CD4-positive, alpha-beta T cell (primary cell): ENCODE measurements at regions not wholly inside any gene's neighbourhood (a gene's known extent, or its start where the extent isn't known, plus 50 kb on each side); places are given as distances from the start of the nearest gene placed in this dataset.

Experiments
- ATAC-seq: fragments of 200-7000 bp; cut with Tn5 transposase; one replicate; pipeline ENCODE4 v1.10.0; 2022; ENCODE audit warnings: mild to moderate bottlenecking; ENCODE audit not compliant: poor library complexity
- CTCF ChIA-PET: fragments of 350-600 bp; sonication (Branson Sonifier 250); formaldehyde crosslinking; loops from one replicate; lab custom pipeline; 2021; ENCODE audit warnings: antibody characterized with exemption, inconsistent platforms; lab: Charles Lee
- POLR2A ChIA-PET: fragments of 350-600 bp; sonication (Branson Sonifier 250); formaldehyde crosslinking; loops from one replicate; lab custom pipeline; 2021; ENCODE audit warnings: antibody characterized with exemption, inconsistent platforms; lab: Charles Lee
- DNase-seq, 14 experiments: peaks; one replicate each; pipeline ENCODE4 v3.0.0-alpha.2; 2013 to 2020; ENCODE audit warnings: mixed read lengths in 2 of 14
- H3K27ac ChIP-seq, 2 donors: one replicate each; pipeline versions ENCODE4 v1.5.1 to v1.7.0; 2013; ENCODE audit warnings: low read length in 2 of 2, low read depth in 1 of 2, mild to moderate bottlenecking in 1 of 2
- H3K27me3 ChIP-seq, 2 experiments: 1 replicate in 1 of 2; 2 replicates in 1 of 2; pipeline versions ENCODE4 v1.6.1 to v1.7.0; 2013; ENCODE audit warnings: low read length in 2 of 2, control low read depth in 1 of 2, mild to moderate bottlenecking in 1 of 2, moderate library complexity in 1 of 2; ENCODE audit not compliant: insufficient read depth in 2 of 2, control insufficient read depth in 1 of 2
- H3K36me3 ChIP-seq: one replicate; pipeline ENCODE4 v1.6.1; 2013; ENCODE audit warnings: low read length, control low read depth; ENCODE audit not compliant: insufficient read depth
- H3K4me1 ChIP-seq: one replicate; pipeline ENCODE4 v1.6.1; 2013; ENCODE audit warnings: low read length, control low read depth; ENCODE audit not compliant: insufficient read depth
- H3K4me3 ChIP-seq: one replicate; pipeline ENCODE4 v1.5.1; 2013; ENCODE audit warnings: mild to moderate bottlenecking, low read length, moderate library complexity
- H3K9me3 ChIP-seq, 2 experiments: 1 replicate in 1 of 2; 2 replicates in 1 of 2; pipeline versions ENCODE4 v1.6.1 to v1.7.0; 2013; ENCODE audit warnings: low read length in 2 of 2, mild to moderate bottlenecking in 2 of 2, control low read depth in 1 of 2, moderate library complexity in 1 of 2; ENCODE audit not compliant: control insufficient read depth in 1 of 2, insufficient read depth in 1 of 2
- H3K27ac Mint-ChIP-seq: one replicate; pipeline ENCODE4 v1.8.0; 2020; ENCODE audit warnings: mixed read lengths
- H3K27me3 Mint-ChIP-seq: one replicate; pipeline ENCODE4 v1.8.0; 2021; ENCODE audit warnings: mixed read lengths
- H3K36me3 Mint-ChIP-seq: one replicate; pipeline ENCODE4 v1.8.0; 2021; ENCODE audit warnings: low read depth, mixed read lengths
- H3K4me1 Mint-ChIP-seq: one replicate; pipeline ENCODE4 v1.8.0; 2021; ENCODE audit warnings: low read depth, mixed read lengths
- H3K4me3 Mint-ChIP-seq: one replicate; pipeline ENCODE4 v1.8.0; 2020; ENCODE audit warnings: mild to moderate bottlenecking, mixed read lengths
- H3K9me3 Mint-ChIP-seq: one replicate; pipeline ENCODE4 v1.8.0; 2020; ENCODE audit warnings: mixed read lengths
- intact Hi-C, 2 experiments: fragments of 100-400 bp; cut with DNase I in 1 of 2; cut with micrococcal nuclease in 1 of 2; formaldehyde crosslinking; loops; one replicate each; pipeline versions ENCODE4 v1.15.1 to v1.9.0; 2023 to 2025; cut with DNase I, micrococcal nuclease
- TF ChIP-seq, protein P1 (sequence below): fragments of 200-600 bp; IDR thresholded peaks from one replicate; pipeline ENCODE4 v1.8.0; 2022; ENCODE audit warnings: antibody characterized with exemption, mild to moderate bottlenecking

GRCh38 chr3:110956081-110956480, 115.5 kb upstream of the NECTIN3 start:
- peaks cover 2% of the 10 kb centered on the region for H3K9me3 Mint-ChIP-seq
- no peaks in the 10 kb centered on the region for H3K4me1 ChIP-seq
- peaks cover 0 to 5% of the 10 kb centered on the region in 2 experiments for H3K27me3 ChIP-seq
- no peak overlapping the region for H3K27ac Mint-ChIP-seq
- no peak overlapping the region for H3K27ac ChIP-seq
- ChIA-PET POLR2A (no interaction called here), CTCF (no interaction called here)
- H3K36me3 ChIP-seq = no peaks in the 10 kb centered on the region
- H3K27me3 Mint-ChIP-seq = peaks cover 7% of the 10 kb centered on the region
- H3K36me3 Mint-ChIP-seq = no peaks in the 10 kb centered on the region
- intact Hi-C loops = no loop called here
- H3K4me3 Mint-ChIP-seq = no peak overlapping the region
- ATAC-seq = no peak
- no peaks in the 10 kb centered on the region for H3K4me1 Mint-ChIP-seq
- peaks cover 0 to 4% of the 10 kb centered on the region in 2 experiments for H3K9me3 ChIP-seq
- no peak for DNase-seq
- TF ChIP-seq, protein P1, sequence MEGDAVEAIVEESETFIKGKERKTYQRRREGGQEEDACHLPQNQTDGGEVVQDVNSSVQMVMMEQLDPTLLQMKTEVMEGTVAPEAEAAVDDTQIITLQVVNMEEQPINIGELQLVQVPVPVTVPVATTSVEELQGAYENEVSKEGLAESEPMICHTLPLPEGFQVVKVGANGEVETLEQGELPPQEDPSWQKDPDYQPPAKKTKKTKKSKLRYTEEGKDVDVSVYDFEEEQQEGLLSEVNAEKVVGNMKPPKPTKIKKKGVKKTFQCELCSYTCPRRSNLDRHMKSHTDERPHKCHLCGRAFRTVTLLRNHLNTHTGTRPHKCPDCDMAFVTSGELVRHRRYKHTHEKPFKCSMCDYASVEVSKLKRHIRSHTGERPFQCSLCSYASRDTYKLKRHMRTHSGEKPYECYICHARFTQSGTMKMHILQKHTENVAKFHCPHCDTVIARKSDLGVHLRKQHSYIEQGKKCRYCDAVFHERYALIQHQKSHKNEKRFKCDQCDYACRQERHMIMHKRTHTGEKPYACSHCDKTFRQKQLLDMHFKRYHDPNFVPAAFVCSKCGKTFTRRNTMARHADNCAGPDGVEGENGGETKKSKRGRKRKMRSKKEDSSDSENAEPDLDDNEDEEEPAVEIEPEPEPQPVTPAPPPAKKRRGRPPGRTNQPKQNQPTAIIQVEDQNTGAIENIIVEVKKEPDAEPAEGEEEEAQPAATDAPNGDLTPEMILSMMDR = no peak
- H3K4me3 ChIP-seq = no peak overlapping the region

GRCh38 chr3:110957247-110958025, 114.2 kb upstream of the NECTIN3 start:
- DNase-seq (no peak), ATAC-seq (no peak)
- Histone ChIP-seq H3K27me3 (peaks cover 0 to 5% of the 10 kb centered on the region in 2 experiments), H3K36me3 (no peaks in the 10 kb centered on the region), H3K4me1 (no peaks in the 10 kb centered on the region), H3K4me3 (no peak overlapping the region), H3K27ac (no peak overlapping the region), H3K9me3 (no peaks in the 10 kb centered on the region)
- Mint-ChIP-seq H3K9me3 (no peaks in the 10 kb centered on the region), H3K4me1 (no peaks in the 10 kb centered on the region), H3K27ac (no peak overlapping the region), H3K4me3 (no peak overlapping the region), H3K27me3 (peaks cover 7% of the 10 kb centered on the region), H3K36me3 (no peaks in the 10 kb centered on the region)
- intact Hi-C loops = no loop called here
- TF ChIP-seq, protein P1 = no peak
- POLR2A ChIA-PET = no interaction called here
- CTCF ChIA-PET = no interaction called here

DNA sequence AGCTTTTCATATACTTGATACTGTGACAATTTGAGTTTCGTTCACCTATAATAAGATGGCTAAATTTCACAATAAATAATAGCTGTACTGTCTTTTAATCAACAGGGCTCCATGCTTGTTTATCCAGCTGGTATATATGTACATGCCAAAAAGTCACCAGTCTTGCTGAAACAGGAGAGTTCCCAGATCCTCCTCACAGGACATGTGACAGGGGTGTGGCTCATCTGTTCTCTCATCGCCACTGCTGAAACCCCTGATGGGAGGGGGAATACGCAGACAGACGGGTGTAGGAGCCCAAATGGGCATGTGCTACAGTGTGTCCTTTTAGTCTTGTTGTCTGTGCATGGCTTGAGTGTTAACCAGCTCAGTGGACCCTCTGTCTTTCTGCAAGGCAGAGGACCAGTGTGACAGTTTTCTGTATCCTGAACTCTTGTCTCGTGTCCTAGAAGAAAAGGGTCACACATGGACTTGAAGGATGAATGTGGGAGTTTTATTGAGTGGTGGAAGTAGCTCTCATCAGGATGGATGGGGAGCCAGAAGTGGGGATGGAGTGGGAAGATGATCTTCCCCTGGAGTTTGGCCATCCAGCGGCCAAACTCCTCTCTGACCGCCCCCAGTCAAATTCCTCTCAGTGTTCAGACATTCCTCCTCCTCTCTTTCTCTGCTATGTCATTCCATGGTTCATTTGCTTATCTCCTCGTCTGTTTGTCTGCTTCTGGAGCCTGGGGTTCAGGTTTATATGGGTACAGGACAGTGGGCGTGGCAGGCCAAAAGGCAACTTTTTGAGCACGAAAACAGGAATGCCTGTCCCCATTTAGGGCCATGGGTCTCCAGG, 113.1 kb upstream of the NECTIN3 start:
- Mint-ChIP-seq H3K9me3 (peaks cover under 1% of the 10 kb centered on the region), H3K27ac (no peak overlapping the region), H3K4me1 (no peaks in the 10 kb centered on the region), H3K36me3 (no peaks in the 10 kb centered on the region), H3K27me3 (peaks cover 7% of the 10 kb centered on the region), H3K4me3 (no peak overlapping the region)
- TF ChIP-seq, protein P1 = no peak
- H3K4me3 ChIP-seq = no peak overlapping the region
- H3K9me3 ChIP-seq = no peaks in the 10 kb centered on the region
- no peaks in the 10 kb centered on the region for H3K4me1 ChIP-seq
- intact Hi-C loops = no loop called here
- H3K27ac ChIP-seq = no peak overlapping the region
- H3K36me3 ChIP-seq = no peaks in the 10 kb centered on the region
- POLR2A ChIA-PET = no interaction called here
- CTCF ChIA-PET = no interaction called here
- peaks cover 0 to 5% of the 10 kb centered on the region in 2 experiments for H3K27me3 ChIP-seq
- DNase-seq (no peak), ATAC-seq (no peak)
